Endodermal cell (in vitro differentiated cells): ENCODE measurements at regions not wholly inside any gene's neighbourhood (a gene's known extent, or its start where the extent isn't known, plus 50 kb on each side); places are given as distances from the start of the nearest gene placed in this dataset.

Experiments used
- DNase-seq: peaks from one replicate; pipeline ENCODE4 v3.0.0-alpha.2; 2017
- H3K27ac ChIP-seq: 2 replicates; pipeline ENCODE4 v1.5.1; 2013; ENCODE audit warnings: mild to moderate bottlenecking, low read depth, low read length, moderate library complexity
- H3K27me3 ChIP-seq: 2 replicates; pipeline ENCODE4 v1.6.1; 2013; ENCODE audit warnings: mild to moderate bottlenecking, low read length, moderate library complexity; ENCODE audit not compliant: insufficient read depth, control insufficient read depth, poor library complexity, severe bottlenecking
- H3K36me3 ChIP-seq: 2 replicates; pipeline ENCODE4 v1.7.0; 2013; ENCODE audit warnings: mild to moderate bottlenecking, low read length, moderate library complexity; ENCODE audit not compliant: control insufficient read depth, insufficient read depth
- H3K4me1 ChIP-seq: one replicate; pipeline ENCODE4 v1.7.0; 2013; ENCODE audit warnings: low read length; ENCODE audit not compliant: control insufficient read depth, insufficient read depth
- H3K4me3 ChIP-seq: 2 replicates; pipeline ENCODE4 v1.5.1; 2013; ENCODE audit warnings: mild to moderate bottlenecking, low read length, moderate library complexity
- H3K9ac ChIP-seq: 2 replicates; pipeline ENCODE4 v1.6.1; 2013; ENCODE audit warnings: mild to moderate bottlenecking, low read length, moderate library complexity; ENCODE audit not compliant: poor library complexity, severe bottlenecking; ENCODE audit errors: extremely low read depth
- H3K9me3 ChIP-seq: 2 replicates; pipeline ENCODE4 v1.6.1; 2013; ENCODE audit warnings: mild to moderate bottlenecking, low read length, moderate library complexity; ENCODE audit not compliant: control insufficient read depth
- H3K27ac Mint-ChIP-seq: 2 replicates; pipeline ENCODE4 v1.8.0; 2020; ENCODE audit warnings: mixed read lengths
- H3K27me3 Mint-ChIP-seq: 2 replicates; pipeline ENCODE4 v1.8.0; 2021; ENCODE audit warnings: mild to moderate bottlenecking, mixed read lengths; ENCODE audit not compliant: insufficient read depth
- H3K36me3 Mint-ChIP-seq: 2 replicates; pipeline ENCODE4 v1.8.0; 2020; ENCODE audit warnings: low read depth, mixed read lengths
- H3K4me1 Mint-ChIP-seq: 2 replicates; pipeline ENCODE4 v1.8.0; 2020; ENCODE audit warnings: mixed read lengths
- H3K4me3 Mint-ChIP-seq: 2 replicates; pipeline ENCODE4 v1.8.0; 2020; ENCODE audit warnings: mild to moderate bottlenecking, moderate library complexity, mixed read lengths
- H3K9me3 Mint-ChIP-seq: 2 replicates; pipeline ENCODE4 v1.8.0; 2020; ENCODE audit warnings: mild to moderate bottlenecking, mixed read lengths
- CTCF ChIP-seq: fragments of 200-600 bp; sonication (generic); conservative IDR thresholded peaks from 2 replicates; pipeline ENCODE4 v1.5.0; 2021; ENCODE audit warnings: antibody characterized with exemption, mild to moderate bottlenecking
- WGBS, 2 experiments: methylation state at CpG; one replicate each; pipeline versions ENCODE4 v1.1.5 to v1.1.7; 2013; ENCODE audit warnings: missing lambda C conversion rate in 2 of 2, mixed read lengths in 1 of 2; ENCODE audit not compliant: insufficient coverage in 1 of 2, insufficient read length in 1 of 2; 5-methylcytosine and 5-hydroxymethylcytosine counted together

GRCh38 chr13:33352526-33352925 is 67.0 kb upstream of the STARD13 start:
- no peaks in the 10 kb centered on the region for H3K9me3 ChIP-seq

GRCh38 chr13:33353210-33353609 is 67.7 kb upstream of the STARD13 start:
- Histone ChIP-seq H3K4me1 (no peaks in the 10 kb centered on the region), H3K4me3 (no peak overlapping the region), H3K9me3 (no peaks in the 10 kb centered on the region), H3K27ac (no peak overlapping the region), H3K9ac (no peak overlapping the region), H3K27me3 (peaks cover 36% of the 10 kb centered on the region), H3K36me3 (no peaks in the 10 kb centered on the region)
- Mint-ChIP-seq H3K4me3 (no peak overlapping the region), H3K27me3 (peaks cover 50% of the 10 kb centered on the region), H3K36me3 (no peaks in the 10 kb centered on the region), H3K9me3 (no peaks in the 10 kb centered on the region), H3K27ac (no peak overlapping the region), H3K4me1 (peaks cover 5% of the 10 kb centered on the region)
- DNase-seq: no peak
- no peak for TF ChIP-seq CTCF
- 83 to 90% methylated on average over 4 of the region's 4 CpGs for WGBS, 2 experiments

More at GRCh38 chr13:33352526-33352925, 67.0 kb upstream of the STARD13 start:
- Mint-ChIP-seq H3K4me3 (no peak overlapping the region), H3K4me1 (peaks cover 5% of the 10 kb centered on the region), H3K9me3 (no peaks in the 10 kb centered on the region), H3K27ac (no peak overlapping the region), H3K27me3 (peaks cover 56% of the 10 kb centered on the region), H3K36me3 (no peaks in the 10 kb centered on the region)
- no peak overlapping the region for H3K4me3 ChIP-seq
- DNase-seq: no peak
- H3K27ac ChIP-seq: no peak overlapping the region
- no peak overlapping the region for H3K9ac ChIP-seq
- no peaks in the 10 kb centered on the region for H3K4me1 ChIP-seq
- WGBS, 2 experiments: 80 to 93% methylated on average over 3 to 5 of the region's 5 CpGs
- no peaks in the 10 kb centered on the region for H3K36me3 ChIP-seq
- TF ChIP-seq CTCF: no peak
- peaks cover 37% of the 10 kb centered on the region for H3K27me3 ChIP-seq

- no peak for TF ChIP-seq CTCF
- peaks cover 1% of the 10 kb centered on the region for H3K9me3 Mint-ChIP-seq
- Histone ChIP-seq H3K9me3 (no peaks in the 10 kb centered on the region), H3K9ac (no peak overlapping the region), H3K4me3 (no peak overlapping the region), H3K36me3 (no peaks in the 10 kb centered on the region), H3K27me3 (peaks cover 31% of the 10 kb centered on the region), H3K27ac (no peak overlapping the region), H3K4me1 (no peaks in the 10 kb centered on the region)
- peaks cover 46% of the 10 kb centered on the region for H3K27me3 Mint-ChIP-seq
- DNase-seq: no peak
- H3K4me3 Mint-ChIP-seq: no peak overlapping the region
- H3K27ac Mint-ChIP-seq: no peak overlapping the region
- 83 to 96% methylated on average over 1 to 4 of the region's 4 CpGs for WGBS, 2 experiments
- peaks cover 5% of the 10 kb centered on the region for H3K4me1 Mint-ChIP-seq
- H3K36me3 Mint-ChIP-seq: no peaks in the 10 kb centered on the region
Measured at GRCh38 chr13:33353646-33354045, 68.1 kb upstream of the STARD13 start.
